HG02938 (cell line): ENCODE measurements at regions not wholly inside any gene's neighbourhood (a gene's known extent, or its start where the extent isn't known, plus 50 kb on each side); places are given as distances from the start of the nearest gene placed in this dataset.
"Not testable (repeated sequence)": the region's sequence is repeated elsewhere in the genome, so short reads cannot be mapped to it uniquely, and the experiment has no call there.

Experiments
- ATAC-seq: cut with Tn5 transposase; IDR thresholded peaks from one replicate; pipeline ENCODE4 v1.9.1; 2021; ENCODE audit warnings: mild to moderate bottlenecking, moderate library complexity; ENCODE audit not compliant: unreplicated experiment

GRCh38 chr1:199032479-199032878 lies 393.6 kb downstream of the PTPRC start:
- ATAC-seq = not testable (repeated sequence)

- ATAC-seq = no peak
Observed at GRCh38 chr1:199033661-199034060, 394.8 kb downstream of the PTPRC start.

- ATAC-seq = no peak
Observed at GRCh38 chr1:199038156-199038555, 399.3 kb downstream of the PTPRC start.

- ATAC-seq = no peak
Observed at GRCh38 chr1:199040076-199040905, 401.5 kb downstream of the PTPRC start.

GRCh38 chr1:199041173-199041914 lies 402.5 kb downstream of the PTPRC start:
- peak; percentile 98 for ATAC-seq

GRCh38 chr1:199042193-199042592 lies 403.4 kb downstream of the PTPRC start:
- no peak for ATAC-seq

GRCh38 chr1:199044191-199044590 lies 405.4 kb downstream of the PTPRC start:
- ATAC-seq = no peak

- ATAC-seq = no peak
Observed at GRCh38 chr1:199046618-199047017, 407.8 kb downstream of the PTPRC start.

GRCh38 chr1:199054694-199055093 lies 415.9 kb downstream of the PTPRC start:
- ATAC-seq = no peak

GRCh38 chr1:199057322-199057721 lies 418.5 kb downstream of the PTPRC start:
- no peak for ATAC-seq

- ATAC-seq = no peak
Observed at GRCh38 chr1:199058281-199058680, 419.4 kb downstream of the PTPRC start.

GRCh38 chr1:199064971-199065370 lies 426.1 kb downstream of the PTPRC start:
- ATAC-seq = no peak

- peak; percentile 86 for ATAC-seq
Observed at GRCh38 chr1:199067483-199067882, 428.6 kb downstream of the PTPRC start.

- ATAC-seq = no peak
Observed at GRCh38 chr1:199071080-199071479, 432.2 kb downstream of the PTPRC start.

GRCh38 chr1:199073166-199073565 lies 434.3 kb downstream of the PTPRC start:
- no peak for ATAC-seq

GRCh38 chr1:199075792-199076191 lies 437.0 kb downstream of the PTPRC start:
- ATAC-seq = no peak

- no peak for ATAC-seq
Observed at GRCh38 chr1:199079994-199080393, 441.2 kb downstream of the PTPRC start.

GRCh38 chr1:199081739-199082138 lies 442.9 kb downstream of the PTPRC start:
- ATAC-seq = peak; percentile 80

- ATAC-seq = no peak
Observed at GRCh38 chr1:199082778-199083389, 444.0 kb downstream of the PTPRC start.

- no peak for ATAC-seq
Observed at GRCh38 chr1:199083680-199084079, 444.8 kb downstream of the PTPRC start.

- no peak for ATAC-seq
Observed at GRCh38 chr1:199084293-199084692, 445.5 kb downstream of the PTPRC start.

- ATAC-seq = no peak
Observed at GRCh38 chr1:199085903-199086302, 447.1 kb downstream of the PTPRC start.
